Right lobe of liver (tissue), 6 donors: ENCODE measurements at regions not wholly inside any gene's neighbourhood (a gene's known extent, or its start where the extent isn't known, plus 50 kb on each side); places are given as distances from the start of the nearest gene placed in this dataset.

ENCODE experiments used
- ATAC-seq, 4 donors: fragments of 200-7000 bp; cut with Tn5 transposase; one replicate each; pipeline ENCODE4 v1.9.1; 2020; ENCODE audit warnings: mild to moderate bottlenecking in 4 of 4, moderate library complexity in 4 of 4
- DNase-seq, 3 donors: peaks; one replicate each; pipeline ENCODE4 v3.0.0-alpha.2; 2020
- H3K27ac ChIP-seq, 3 donors: fragments of 200-600 bp; one replicate each; pipeline ENCODE4 v1.8.0; 2022
- H3K27me3 ChIP-seq, 2 donors: fragments of 200-600 bp; one replicate each; pipeline ENCODE4 v1.8.0; 2022
- H3K36me3 ChIP-seq, 4 donors: fragments of 200-600 bp; sonication (generic) in 1 of 4; one replicate each; pipeline versions ENCODE4 v1.5.1 to v1.8.0; 2017 to 2022; ENCODE audit warnings: control low read depth in 1 of 4
- H3K4me1 ChIP-seq, 4 donors: fragments of 200-600 bp; sonication (generic) in 1 of 4; one replicate each; pipeline versions ENCODE4 v1.5.1 to v1.8.0; 2017 to 2022; ENCODE audit warnings: control low read depth in 1 of 4
- H3K4me3 ChIP-seq, 3 donors: fragments of 200-600 bp; one replicate each; pipeline ENCODE4 v1.8.0; 2022
- H3K9me3 ChIP-seq, 4 donors: fragments of 200-600 bp; sonication (generic) in 1 of 4; one replicate each; pipeline versions ENCODE4 v1.5.1 to v1.8.0; 2017 to 2022; ENCODE audit warnings: control low read depth in 1 of 4
- POLR2A ChIP-seq: fragments of 450-650 bp; IDR thresholded peaks from one replicate; pipeline ENCODE4 v1.6.1; 2017; ENCODE audit warnings: antibody characterized with exemption, mild to moderate bottlenecking
- WGBS: methylation state at CpG from one replicate; pipeline ENCODE4 v1.1.6; 2018; ENCODE audit warnings: low coverage, low lambda C conversion rate; ENCODE audit not compliant: insufficient coverage; ENCODE audit errors: missing lambda C conversion rate; 5-methylcytosine and 5-hydroxymethylcytosine counted together
- intact Hi-C, 2 donors: fragments of 100-400 bp; cut with DNase I; formaldehyde crosslinking; loops; one replicate each; pipeline versions ENCODE4 v1.11.2 to v1.14.1; 2022
- TF ChIP-seq, protein P1 (sequence below), 4 donors: fragments of 200-600 bp in 3 of 4; fragments of 450-650 bp in 1 of 4; IDR thresholded peaks; one replicate each; pipeline versions ENCODE4 v1.5.1 to v1.8.0; 2016 to 2022; ENCODE audit warnings: antibody characterized with exemption in 4 of 4, mild to moderate bottlenecking in 2 of 4
- donor health status: DM: no; HTN: yes; CAD: no.
- donor health status: DM: no; HTN: no; CAD: no.
- donor health status: DM: no; HTN: no; CAD: no.
- donor health status: DM: no; HTN: yes; CAD: no.
- donor health status: DM: no; HTN: yes; CAD: no.

DNA sequence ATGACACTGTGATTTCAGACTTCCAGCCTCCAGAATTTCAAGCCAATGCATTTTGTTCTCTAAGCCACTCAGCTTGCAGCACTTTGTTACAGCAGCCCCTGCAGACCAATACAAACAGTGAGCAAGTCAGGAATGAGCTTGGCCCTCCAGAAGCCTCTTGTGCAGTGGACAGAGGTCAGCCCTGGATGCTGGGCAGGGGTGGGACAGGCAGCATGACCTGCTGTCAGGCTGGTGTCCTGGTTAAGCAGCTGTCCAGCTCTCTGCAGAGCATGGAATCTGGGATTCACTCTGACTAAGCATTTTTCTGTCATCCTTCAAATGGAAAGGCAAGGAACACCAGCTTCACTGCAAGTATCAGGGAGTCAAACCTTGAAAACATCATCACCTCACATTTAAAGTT is 85.5 kb upstream of the GDF10 start:
- H3K4me1 ChIP-seq, result no peaks in the 10 kb centered on the region
- no peaks in the 10 kb centered on the region for H3K9me3 ChIP-seq
- H3K27me3 ChIP-seq, result no peaks in the 10 kb centered on the region
- no peak overlapping the region for H3K4me3 ChIP-seq
- ATAC-seq (peak in 1 of 4 donors; percentile 51), DNase-seq (no peak)
- TF ChIP-seq, protein P1, sequence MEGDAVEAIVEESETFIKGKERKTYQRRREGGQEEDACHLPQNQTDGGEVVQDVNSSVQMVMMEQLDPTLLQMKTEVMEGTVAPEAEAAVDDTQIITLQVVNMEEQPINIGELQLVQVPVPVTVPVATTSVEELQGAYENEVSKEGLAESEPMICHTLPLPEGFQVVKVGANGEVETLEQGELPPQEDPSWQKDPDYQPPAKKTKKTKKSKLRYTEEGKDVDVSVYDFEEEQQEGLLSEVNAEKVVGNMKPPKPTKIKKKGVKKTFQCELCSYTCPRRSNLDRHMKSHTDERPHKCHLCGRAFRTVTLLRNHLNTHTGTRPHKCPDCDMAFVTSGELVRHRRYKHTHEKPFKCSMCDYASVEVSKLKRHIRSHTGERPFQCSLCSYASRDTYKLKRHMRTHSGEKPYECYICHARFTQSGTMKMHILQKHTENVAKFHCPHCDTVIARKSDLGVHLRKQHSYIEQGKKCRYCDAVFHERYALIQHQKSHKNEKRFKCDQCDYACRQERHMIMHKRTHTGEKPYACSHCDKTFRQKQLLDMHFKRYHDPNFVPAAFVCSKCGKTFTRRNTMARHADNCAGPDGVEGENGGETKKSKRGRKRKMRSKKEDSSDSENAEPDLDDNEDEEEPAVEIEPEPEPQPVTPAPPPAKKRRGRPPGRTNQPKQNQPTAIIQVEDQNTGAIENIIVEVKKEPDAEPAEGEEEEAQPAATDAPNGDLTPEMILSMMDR (IDR thresholded peaks at IDR 0.05), result no peak
- TF ChIP-seq POLR2A, result no peak
- intact Hi-C loops, result no loop called here
- no peak overlapping the region for H3K27ac ChIP-seq
- H3K36me3 ChIP-seq, result no peaks in the 10 kb centered on the region

DNA sequence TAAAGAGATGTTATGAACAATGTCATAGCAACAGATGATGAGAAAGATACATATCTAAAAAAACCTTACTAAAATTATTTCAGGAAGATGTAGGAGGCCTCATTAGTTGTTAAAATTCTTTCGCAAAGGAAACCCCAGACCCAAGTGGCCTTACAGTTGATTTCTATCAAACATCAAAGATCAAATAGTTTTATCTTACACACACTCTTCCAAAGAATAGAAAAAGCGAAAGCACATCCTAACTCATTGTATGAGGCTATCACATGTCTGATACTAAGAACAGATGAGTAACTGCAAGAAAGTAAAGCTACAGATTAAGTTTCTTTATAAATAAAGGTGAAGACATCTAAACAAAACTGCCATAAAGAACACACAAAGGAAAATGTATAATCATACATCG is 82.9 kb upstream of the GDF10 start:
- Histone ChIP-seq H3K27ac (no peak overlapping the region), H3K36me3 (no peaks in the 10 kb centered on the region), H3K27me3 (no peaks in the 10 kb centered on the region), H3K9me3 (no peaks in the 10 kb centered on the region), H3K4me1 (no peaks in the 10 kb centered on the region), H3K4me3 (no peak overlapping the region)
- ATAC-seq (no peak), DNase-seq (no peak)
- TF ChIP-seq, protein P1 (IDR thresholded peaks at IDR 0.05), result no peak
- TF ChIP-seq POLR2A, result no peak
- WGBS, result 56% methylated on average over 3 of the region's 3 CpGs
- intact Hi-C loops, result no loop called here

DNA sequence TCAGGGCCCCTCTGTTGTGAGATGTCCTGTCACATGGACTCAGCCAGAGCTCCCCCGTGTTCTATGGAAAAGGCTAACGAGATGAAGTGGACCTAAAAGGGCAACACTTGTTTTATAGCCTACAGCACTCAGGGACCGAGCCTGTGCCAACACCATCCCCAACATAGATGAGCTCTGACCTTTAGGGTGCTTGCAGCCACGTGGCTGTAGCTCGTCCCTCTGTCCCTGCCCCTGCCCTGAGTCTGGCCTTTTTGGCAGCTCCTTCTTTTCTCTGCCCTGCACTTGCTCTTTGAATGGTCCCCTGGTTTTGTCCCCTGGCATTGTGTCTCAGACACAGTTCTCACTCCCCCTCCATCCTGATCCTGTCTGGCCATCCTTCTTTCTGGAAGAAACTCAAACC is 81.2 kb upstream of the GDF10 start:
- Histone ChIP-seq H3K4me3 (no peak overlapping the region), H3K27ac (no peak overlapping the region), H3K36me3 (no peaks in the 10 kb centered on the region), H3K4me1 (no peaks in the 10 kb centered on the region), H3K27me3 (no peaks in the 10 kb centered on the region), H3K9me3 (no peaks in the 10 kb centered on the region)
- TF ChIP-seq, protein P1 (IDR thresholded peaks at IDR 0.05), result no peak
- TF ChIP-seq POLR2A, result no peak
- ATAC-seq (no peak), DNase-seq (no peak)
- WGBS, result 17% methylated on average over 3 of the region's 5 CpGs
- intact Hi-C loops, result no loop called here

DNA sequence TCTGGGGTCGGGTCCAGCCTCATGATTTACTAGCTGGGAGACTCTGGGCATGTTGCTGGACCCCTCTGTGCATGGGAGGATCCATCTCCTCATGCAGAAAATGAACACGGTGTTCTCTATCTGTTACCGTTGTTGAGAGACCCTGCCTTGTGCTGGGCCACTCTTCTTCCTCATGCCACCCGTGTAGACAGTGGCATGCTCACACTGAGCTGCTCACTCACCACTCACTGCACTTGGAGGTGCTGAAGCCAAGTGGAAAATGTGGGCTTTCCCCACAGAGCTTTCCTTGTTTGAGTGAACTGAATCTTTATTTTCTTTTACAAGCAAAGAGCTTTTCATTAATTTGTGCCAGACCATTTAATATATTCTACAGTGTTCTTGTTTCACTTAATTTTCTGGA is 77.5 kb upstream of the GDF10 start:
- Histone ChIP-seq H3K27ac (no peak overlapping the region), H3K4me1 (no peaks in the 10 kb centered on the region), H3K27me3 (no peaks in the 10 kb centered on the region), H3K9me3 (no peaks in the 10 kb centered on the region), H3K4me3 (no peak overlapping the region), H3K36me3 (no peaks in the 10 kb centered on the region)
- no CpG with 5 or more reads among the region's 4 CpGs for WGBS
- intact Hi-C loops, result no loop called here
- no peak for TF ChIP-seq POLR2A
- TF ChIP-seq, protein P1 (IDR thresholded peaks at IDR 0.05), result no peak
- DNase-seq (no peak), ATAC-seq (no peak)

DNA sequence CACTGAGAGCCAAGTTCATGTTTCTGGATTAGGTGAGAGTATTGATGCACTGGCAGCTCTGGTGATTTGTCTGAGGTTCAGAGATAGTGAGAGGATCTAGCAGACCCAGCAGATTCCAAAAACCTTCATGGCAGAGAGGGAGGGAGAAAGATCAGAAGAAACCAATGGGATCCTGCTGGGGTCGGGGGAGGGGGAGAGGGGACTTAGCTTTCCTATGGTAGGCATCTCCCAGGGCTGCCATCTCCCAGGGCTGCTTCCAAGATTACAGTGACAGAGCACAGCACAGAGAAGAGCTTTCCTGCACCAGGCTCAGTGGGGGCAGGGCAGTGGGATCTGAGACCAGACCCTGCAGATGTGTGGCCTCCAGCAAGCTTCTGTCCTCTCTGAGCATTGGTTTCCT is 76.8 kb upstream of the GDF10 start:
- DNase-seq (no peak), ATAC-seq (no peak)
- no peak overlapping the region for H3K27ac ChIP-seq
- TF ChIP-seq, protein P1 (IDR thresholded peaks at IDR 0.05), result no peak
- TF ChIP-seq POLR2A, result no peak
- H3K27me3 ChIP-seq, result no peaks in the 10 kb centered on the region
- H3K4me1 ChIP-seq, result no peaks in the 10 kb centered on the region
- H3K9me3 ChIP-seq, result no peaks in the 10 kb centered on the region
- no peak overlapping the region for H3K4me3 ChIP-seq
- 70% methylated on average over 1 of the region's 1 CpG for WGBS
- intact Hi-C loops, result no loop called here
- H3K36me3 ChIP-seq, result no peaks in the 10 kb centered on the region
